Right renal cortex interstitium (tissue), 3 donors: ENCODE measurements at regions not wholly inside any gene's neighbourhood (a gene's known extent, or its start where the extent isn't known, plus 50 kb on each side); places are given as distances from the start of the nearest gene placed in this dataset.
"Not testable (repeated sequence)": the region's sequence is repeated elsewhere in the genome, so short reads cannot be mapped to it uniquely, and the experiment has no call there.

Experiments used
- DNase-seq, 3 donors: peaks; one replicate each; pipeline ENCODE4 v3.0.0-alpha.2; 2013; ENCODE audit warnings: low read depth in 3 of 3, low spot score in 2 of 3

GRCh38 chr6:105680131-105680530, 277.2 kb upstream of the PREP start:
- DNase-seq = no peak

GRCh38 chr6:105678516-105678915, 275.6 kb upstream of the PREP start:
- no peak for DNase-seq

- DNase-seq = no peak
Observed at GRCh38 chr6:105677671-105678475, 275.0 kb upstream of the PREP start.

- no peak for DNase-seq
Observed at GRCh38 chr6:105676857-105677256, 274.0 kb upstream of the PREP start.

DNA sequence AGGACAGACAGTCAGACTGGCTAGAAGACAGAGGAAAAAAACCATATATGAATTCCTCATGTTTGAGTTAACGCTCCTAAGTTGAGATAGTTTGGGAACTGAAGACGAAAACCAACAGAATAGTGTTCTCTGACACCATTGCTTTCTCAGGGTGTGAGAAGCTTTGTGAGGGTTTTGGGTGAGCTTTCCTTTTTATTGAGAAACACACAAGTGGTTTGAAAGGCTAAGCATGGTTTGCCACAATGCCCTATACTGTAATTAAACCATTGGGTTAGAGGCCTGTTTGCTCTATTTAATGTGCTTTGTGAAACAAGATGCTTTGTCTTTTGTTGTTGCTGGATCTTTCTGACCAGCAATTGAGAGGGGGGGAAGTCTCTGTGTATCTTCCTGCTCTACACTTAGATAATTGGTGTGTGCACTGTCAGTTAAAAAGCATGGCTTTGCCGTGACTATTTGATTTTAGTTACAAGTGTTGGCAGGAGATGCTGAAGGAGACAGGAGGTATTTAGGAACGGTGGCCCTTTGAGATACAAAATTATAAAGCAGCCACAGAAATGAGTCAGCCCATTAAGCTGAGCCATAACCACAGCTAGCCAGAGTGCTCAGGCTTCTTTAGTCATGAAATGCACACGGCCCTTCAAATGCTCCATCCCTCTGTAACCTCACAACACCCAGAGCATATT, 273.0 kb upstream of the PREP start:
- DNase-seq = no peak

DNA sequence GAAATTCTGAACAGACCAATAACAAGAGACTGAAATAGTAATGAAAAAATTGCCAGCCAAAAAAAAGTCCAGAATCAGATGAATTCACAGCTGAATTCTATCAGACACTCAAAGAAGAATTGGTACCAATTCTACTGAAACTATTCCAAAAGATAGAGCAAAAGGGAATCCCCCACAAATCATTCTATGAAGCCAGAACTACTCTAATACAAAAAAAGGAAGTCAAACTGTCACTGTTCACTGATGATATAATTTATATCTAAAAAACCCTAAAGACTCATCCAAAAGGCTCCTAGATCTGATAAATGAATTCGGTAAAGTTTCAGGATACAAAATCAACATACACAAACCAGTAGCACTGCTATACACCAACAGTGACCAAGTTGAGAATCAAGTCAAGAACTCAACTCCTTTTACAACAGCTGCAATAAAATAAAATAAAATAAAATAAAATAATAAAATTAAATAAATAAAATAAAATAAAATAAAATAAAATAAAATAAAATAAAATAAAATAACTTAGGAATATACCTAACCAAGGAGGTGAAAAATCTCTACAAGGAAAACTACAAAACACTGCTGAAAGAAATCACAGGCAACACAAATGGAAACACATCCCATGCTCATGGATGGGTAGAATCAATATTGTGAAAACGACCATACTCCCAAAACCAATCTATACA, 270.1 kb upstream of the PREP start:
- DNase-seq = not testable (repeated sequence)

DNA sequence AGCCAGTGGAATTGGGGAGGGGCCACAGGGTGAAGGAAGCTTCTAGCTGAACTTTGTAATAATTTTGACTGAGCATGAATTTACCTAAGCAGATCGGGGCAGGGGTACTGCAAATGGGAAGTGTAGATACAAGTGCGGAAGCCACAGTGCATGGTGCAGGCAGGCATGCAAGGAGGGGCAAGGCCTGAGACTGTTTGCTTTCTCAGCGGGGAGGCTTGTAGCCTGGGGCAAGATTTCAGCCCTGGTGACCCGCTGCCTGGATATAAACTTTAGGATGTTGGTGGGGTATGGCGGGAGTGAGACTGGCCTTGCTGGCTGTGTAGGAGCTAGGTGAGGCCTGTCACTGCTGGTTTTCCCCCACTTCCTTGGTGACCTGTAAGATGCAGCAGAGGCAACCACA, 266.4 kb upstream of the PREP start:
- no peak for DNase-seq

DNA sequence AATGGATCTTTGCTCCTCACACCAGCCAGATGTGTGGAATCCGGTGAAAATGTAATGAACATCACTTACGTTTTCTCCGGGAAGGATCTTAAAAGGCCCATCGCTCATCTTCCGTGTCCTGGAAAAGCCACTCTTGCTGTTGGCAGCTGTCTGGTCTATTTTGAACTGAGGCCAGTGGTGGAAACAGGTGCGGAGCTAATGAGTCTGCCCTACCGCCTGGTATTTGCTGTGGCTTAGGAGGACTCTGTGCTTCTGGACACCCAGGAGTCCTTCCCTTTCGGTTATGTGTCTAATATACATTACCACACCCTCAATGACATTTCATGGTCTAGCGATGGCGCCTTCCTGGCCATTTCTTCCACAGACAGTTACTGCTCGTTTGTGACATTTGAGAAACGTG, 264.2 kb upstream of the PREP start:
- no peak for DNase-seq

- DNase-seq = no peak
Observed at GRCh38 chr6:105664931-105665330, 262.0 kb upstream of the PREP start.

DNA sequence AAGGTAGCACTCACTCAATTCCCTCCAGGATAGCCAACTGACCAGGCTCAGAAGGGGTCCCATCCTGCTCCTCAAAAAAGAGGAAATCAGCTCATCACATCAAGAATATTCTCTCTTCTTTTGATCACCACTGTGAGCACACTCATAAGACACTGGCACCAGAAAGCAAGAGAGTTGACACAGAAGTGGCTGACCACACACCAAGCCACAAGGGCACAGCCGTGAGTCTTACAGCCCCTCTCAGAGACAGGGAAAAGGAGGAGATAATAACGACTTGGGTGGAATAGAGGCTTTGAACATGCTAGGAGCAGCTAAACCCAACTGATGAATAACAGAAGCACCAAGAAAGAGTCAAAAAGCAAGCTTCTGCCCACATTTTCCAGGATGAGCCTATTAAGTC, 249.1 kb upstream of the PREP start:
- DNase-seq = no peak

DNA sequence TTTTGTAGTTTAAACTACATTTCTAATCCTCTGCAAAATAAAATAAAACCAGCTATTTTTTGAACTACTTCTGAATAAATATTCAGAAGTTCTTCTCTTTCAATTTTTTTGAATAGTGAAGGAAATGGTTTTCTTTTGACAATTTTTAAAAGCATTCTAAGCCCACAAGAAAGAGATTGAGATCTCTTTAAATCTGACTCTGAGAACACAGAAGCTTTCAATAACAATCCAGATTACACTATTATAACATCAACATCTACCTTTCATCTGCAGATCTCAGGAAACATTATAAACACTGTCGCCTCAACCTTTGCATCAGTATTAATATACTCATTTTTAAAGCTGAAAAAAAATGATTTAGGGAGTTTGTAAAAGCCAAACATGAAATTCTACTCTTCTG, 247.5 kb upstream of the PREP start:
- DNase-seq = no peak

- no peak for DNase-seq
Observed at GRCh38 chr6:105649192-105649591, 246.3 kb upstream of the PREP start.

DNA sequence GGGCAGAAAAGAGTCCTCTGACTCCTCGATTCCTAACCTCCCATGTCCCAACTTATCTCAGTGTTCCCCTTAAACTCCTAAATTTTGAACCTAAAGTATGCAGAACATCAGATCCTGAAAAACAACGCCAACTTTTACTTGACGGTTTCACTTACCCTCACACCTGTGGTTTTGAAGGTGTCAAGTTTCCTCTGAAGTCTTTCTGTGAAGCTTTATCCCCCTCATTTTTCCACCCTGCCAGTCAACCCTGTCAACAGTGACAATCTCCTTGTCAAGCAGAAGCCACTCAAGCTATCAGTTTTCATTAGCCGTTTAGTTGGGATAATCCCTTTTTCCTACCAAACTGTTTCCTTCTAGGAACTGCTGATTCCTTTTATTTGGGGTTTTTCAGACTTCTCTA, 245.4 kb upstream of the PREP start:
- DNase-seq = no peak

- DNase-seq = no peak
Observed at GRCh38 chr6:105646391-105646867, 243.5 kb upstream of the PREP start.

DNA sequence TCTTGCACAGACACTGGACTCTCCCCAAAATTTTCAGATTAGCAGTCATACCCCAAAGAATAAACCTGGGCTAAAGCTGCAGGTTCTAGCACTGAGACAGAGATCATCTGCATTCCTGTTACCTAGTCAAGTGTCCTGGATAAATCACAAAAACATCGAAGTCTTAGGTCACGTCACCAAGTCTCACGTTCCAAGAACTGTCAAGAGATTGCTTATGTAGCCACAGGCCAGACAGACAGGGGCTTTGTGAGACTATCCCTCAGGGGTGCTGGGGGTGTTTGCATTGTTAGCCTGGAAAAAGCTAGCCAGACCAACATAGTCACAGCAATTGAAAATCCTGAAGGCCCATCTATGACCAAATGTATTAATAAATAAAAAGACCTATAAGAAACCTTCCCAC, 243.1 kb upstream of the PREP start:
- DNase-seq = no peak

- DNase-seq = no peak
Observed at GRCh38 chr6:105645156-105645555, 242.3 kb upstream of the PREP start.

- DNase-seq = no peak
Observed at GRCh38 chr6:105644691-105645090, 241.8 kb upstream of the PREP start.

- no peak for DNase-seq
Observed at GRCh38 chr6:105644073-105644489, 241.2 kb upstream of the PREP start.

DNA sequence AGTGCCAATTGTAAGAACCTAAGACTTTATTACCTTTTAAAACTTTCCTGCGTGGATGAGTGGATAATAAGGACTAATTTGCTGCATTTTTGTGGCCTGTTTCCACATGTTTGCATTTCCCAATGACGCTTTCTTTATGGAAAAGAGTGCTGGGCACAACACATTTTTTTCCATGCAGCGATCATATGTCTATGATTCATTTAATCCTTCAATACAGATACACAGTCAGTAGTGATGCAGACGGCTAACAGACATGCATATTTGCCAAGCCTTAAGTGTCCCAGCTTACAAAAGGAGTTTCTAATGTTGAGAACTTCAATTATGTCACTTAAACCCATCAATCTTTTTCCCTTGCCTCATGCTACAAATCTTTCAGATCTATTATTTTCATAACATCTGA, 239.8 kb upstream of the PREP start:
- DNase-seq = no peak

- DNase-seq = no peak
Observed at GRCh38 chr6:105641504-105641903, 238.6 kb upstream of the PREP start.

DNA sequence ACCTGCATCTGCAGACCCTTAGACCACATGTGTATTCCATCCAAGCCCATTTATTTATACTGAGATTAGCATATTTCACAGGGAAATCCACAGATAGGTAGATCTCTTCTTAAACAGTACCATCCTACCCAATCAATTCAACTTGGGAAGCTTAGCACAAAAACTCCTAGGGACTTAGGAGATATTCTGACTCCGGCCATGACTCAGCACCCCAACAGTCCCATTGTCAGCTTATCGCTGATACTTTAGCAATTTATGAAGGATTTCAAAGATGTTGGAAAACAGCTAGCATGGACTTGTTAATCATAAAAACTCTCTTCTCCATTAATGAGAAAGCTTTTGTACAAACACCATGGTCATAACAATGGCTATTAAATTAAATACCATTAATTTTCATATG, 236.2 kb upstream of the PREP start:
- no peak for DNase-seq

- DNase-seq = no peak
Observed at GRCh38 chr6:105633814-105634213, 230.9 kb upstream of the PREP start.
